ENCODE measurements at regions not wholly inside any gene's neighbourhood (a gene's known extent, or its start where the extent isn't known, plus 50 kb on each side); places are given as distances from the start of the nearest gene placed in this dataset.

DNA sequence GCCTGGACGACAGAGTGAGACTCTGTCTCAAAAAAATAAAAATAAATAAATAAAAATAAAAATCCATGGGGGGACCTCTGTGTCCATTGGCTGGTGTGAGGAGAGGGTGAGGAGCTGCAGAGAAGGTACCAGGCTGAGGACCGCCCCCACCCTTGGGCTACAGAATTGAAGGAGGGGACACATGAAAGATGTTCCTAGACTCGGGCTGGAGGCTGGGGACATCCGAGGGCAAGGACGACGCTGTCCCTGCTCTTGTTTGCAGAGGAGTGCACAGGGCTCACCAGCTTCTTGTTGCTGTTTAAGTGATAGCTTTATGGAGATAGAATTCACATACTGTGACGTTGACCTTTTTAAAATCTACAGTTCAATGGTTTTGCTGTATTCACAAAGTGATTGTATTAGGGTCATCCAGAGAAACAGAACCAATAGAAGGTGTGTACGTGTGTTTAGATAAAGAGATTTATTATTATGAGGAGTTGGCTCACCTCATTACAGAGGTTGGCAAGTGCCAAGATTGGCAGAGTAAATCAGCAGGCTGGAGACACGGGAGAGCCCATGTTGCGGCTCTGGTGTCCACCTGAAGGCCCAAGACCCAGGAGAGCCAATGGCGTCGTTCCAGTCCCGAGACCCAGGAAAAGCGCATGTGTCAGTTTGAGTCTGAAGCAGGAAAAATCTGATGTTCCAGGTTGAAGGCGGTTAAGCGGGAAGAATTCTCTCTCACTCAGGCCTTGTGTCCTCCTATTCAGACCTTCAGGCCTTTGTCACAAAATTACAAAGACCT is 320.7 kb downstream of the SEC14L1 start:
- TF ChIP-seq, protein P1, sequence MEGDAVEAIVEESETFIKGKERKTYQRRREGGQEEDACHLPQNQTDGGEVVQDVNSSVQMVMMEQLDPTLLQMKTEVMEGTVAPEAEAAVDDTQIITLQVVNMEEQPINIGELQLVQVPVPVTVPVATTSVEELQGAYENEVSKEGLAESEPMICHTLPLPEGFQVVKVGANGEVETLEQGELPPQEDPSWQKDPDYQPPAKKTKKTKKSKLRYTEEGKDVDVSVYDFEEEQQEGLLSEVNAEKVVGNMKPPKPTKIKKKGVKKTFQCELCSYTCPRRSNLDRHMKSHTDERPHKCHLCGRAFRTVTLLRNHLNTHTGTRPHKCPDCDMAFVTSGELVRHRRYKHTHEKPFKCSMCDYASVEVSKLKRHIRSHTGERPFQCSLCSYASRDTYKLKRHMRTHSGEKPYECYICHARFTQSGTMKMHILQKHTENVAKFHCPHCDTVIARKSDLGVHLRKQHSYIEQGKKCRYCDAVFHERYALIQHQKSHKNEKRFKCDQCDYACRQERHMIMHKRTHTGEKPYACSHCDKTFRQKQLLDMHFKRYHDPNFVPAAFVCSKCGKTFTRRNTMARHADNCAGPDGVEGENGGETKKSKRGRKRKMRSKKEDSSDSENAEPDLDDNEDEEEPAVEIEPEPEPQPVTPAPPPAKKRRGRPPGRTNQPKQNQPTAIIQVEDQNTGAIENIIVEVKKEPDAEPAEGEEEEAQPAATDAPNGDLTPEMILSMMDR (IDR thresholded peaks at IDR 0.05 in 2 of 3, conservative IDR thresholded peaks at IDR 0.05 in 1 of 3; ENCODE audit: insufficient read depth in 2 of 3, low read depth in 1 of 3, low read length in 3 of 3): no peak
- no peak for TF ChIP-seq TCFL5 (CRISPR knock-in tag; conservative IDR thresholded peaks at IDR 0.05)
- no peak for TF ChIP-seq PBX2 (CRISPR knock-in tag; IDR thresholded peaks at IDR 0.05; ENCODE audit: low read depth)
- no peak for TF ChIP-seq PBX2 (tag; conservative IDR thresholded peaks at IDR 0.05; ENCODE audit: low read depth)
- TF ChIP-seq CBFB (CRISPR knock-in tag; IDR thresholded peaks at IDR 0.05): no peak
- TF ChIP-seq RBFOX2 (IDR thresholded peaks at IDR 0.05; ENCODE audit: low read depth, low read length): no peak
- TF ChIP-seq ATF1 (CRISPR knock-in tag; IDR thresholded peaks at IDR 0.05): no peak
- no peak for TF ChIP-seq ATF1 (tag; IDR thresholded peaks at IDR 0.05)
- no peak for TF ChIP-seq NR3C1 (CRISPR knock-in tag; IDR thresholded peaks at IDR 0.05)
- TF ChIP-seq MAX (CRISPR knock-in tag; IDR thresholded peaks at IDR 0.05): no peak
- TF ChIP-seq ZNF263 (CRISPR knock-in tag; IDR thresholded peaks at IDR 0.05; ENCODE audit: borderline replicate concordance): no peak
- no peak for TF ChIP-seq ZNF12 (CRISPR knock-in tag; IDR thresholded peaks at IDR 0.05)
- no peak for TF ChIP-seq TCF7L2 (IDR thresholded peaks at IDR 0.05; ENCODE audit: low read depth, low read length)
- TF ChIP-seq CHD1 (IDR thresholded peaks at IDR 0.05; ENCODE audit: low read length): no peak
- no peak for TF ChIP-seq YY1 (IDR thresholded peaks at IDR 0.05; ENCODE audit: borderline replicate concordance in 1 of 3, control insufficient read depth in 1 of 3, extremely low read depth in 1 of 3, insufficient read depth in 3 of 3, insufficient read length in 1 of 3, insufficient replicate concordance in 2 of 3, low read depth in 1 of 3, low read length in 2 of 3)
